GM19023 (cell line): ENCODE measurements at regions not wholly inside any gene's neighbourhood (a gene's known extent, or its start where the extent isn't known, plus 50 kb on each side); places are given as distances from the start of the nearest gene placed in this dataset.
"Not testable (repeated sequence)": the region's sequence is repeated elsewhere in the genome, so short reads cannot be mapped to it uniquely, and the experiment has no call there.

Source experiments
- ATAC-seq: cut with Tn5 transposase; IDR thresholded peaks from one replicate; pipeline ENCODE4 v1.9.1; 2021; ENCODE audit warnings: mild to moderate bottlenecking, moderate library complexity; ENCODE audit not compliant: unreplicated experiment

DNA sequence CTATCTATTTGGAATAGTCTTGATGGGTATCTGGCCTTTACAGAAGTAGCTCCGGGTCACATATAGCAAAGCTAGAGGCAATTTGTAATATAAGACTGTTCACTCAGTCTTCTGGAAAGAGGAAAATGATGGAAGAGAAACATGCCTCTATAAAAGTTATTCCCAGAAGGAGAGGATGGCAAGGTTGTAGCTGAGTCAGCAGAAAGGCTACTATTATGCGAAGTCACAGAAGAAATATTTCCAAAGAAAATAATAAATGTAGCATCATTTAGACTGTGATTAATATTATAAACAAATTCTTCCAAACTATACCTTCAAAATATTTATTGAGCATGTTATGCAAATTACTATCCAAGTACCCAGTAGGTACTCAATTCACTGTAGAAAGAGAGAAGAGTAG is 1027.7 kb upstream of the TMEFF2 start:
- ATAC-seq, result no peak

DNA sequence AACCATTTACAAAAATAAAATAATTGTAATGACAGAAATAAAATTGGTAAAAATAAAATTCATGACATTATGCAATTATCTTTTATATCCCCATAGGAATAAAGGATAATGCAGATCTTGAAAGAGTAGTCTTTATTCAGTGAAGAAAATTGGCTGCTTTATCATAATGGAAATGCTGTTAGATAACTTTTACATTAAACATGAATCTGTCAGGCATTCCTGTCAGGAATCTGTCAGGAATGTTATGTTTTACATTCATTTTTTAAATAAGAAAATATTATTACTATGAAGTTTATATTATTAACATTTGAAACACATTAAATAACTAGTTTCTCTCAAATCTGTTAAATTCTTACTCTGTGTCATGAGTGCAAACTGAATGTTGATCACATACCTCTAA is 1024.7 kb upstream of the TMEFF2 start:
- ATAC-seq, result no peak

DNA sequence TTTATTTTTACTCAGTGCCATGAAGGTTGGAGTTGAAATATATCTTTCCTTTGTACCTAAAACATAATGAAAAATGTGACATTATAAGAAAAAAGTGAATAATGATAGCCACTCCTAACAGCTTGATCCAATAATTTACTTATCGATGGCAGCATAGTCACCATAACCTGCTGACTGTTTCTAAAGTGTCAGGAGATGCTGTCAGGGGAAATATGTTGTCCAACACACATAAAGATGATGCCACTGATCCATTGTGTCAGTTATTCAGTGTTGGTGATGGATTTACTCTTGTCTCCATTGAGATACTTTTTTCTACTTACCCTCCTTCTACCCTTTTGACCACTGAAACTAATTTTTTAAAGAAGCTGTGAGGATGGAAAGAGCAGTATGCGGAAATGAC is 1006.9 kb upstream of the TMEFF2 start:
- ATAC-seq, result no peak

DNA sequence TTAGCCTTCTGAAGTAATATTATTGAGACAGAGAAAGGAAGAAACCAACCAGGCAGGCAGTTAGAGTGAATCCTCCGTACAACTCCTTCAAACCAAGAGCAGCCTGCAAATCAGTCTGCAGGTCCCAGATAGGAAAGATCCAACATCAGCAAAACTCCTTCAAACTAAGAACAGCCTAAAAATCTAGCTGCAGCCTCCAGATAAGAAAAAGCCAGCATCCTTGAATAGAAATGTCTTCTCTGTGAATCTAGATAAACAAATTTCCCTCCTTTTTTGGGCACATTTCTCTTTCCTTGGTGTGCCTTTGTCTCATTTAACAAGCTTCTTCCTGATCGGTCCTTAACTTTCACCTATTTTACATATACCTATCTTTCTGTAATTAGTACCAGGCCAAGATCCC is 1004.6 kb upstream of the TMEFF2 start:
- no peak for ATAC-seq

DNA sequence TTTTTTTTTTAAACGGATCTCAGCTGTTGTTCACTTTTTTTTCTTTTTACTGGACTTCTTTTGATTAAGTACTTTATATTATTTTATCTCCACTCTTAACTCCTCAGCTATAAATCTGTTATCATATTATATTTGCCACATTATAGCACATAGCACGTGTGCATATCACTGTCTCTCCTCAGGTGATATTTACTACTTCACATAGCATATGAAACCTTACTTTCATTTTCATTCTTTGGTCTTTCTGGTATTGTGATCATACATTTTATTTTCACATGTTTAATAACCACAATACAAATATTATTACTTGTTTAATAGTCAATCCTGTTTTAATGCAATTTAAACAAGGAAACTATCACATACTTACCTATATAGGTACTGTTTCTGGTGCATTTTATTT is 993.1 kb upstream of the TMEFF2 start:
- ATAC-seq, result no peak

DNA sequence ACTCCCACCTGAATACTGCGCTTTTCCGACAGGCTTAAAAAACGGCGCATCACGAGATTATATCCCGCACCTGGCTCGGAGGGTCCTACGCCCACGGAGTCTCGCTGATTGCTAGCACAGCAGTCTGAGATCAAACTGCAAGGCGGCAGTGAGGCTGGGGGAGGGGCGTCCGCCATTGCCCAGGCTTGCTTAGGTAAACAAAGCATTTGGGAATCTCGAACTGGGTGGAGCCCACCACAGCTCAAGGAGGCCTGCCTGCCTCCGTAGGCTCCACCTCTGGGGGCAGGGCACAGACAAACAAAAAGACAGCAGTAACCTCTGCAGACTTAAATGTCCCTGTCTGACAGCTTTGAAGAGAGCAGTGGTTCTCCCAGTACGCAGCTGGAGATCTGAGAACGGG is 976.2 kb upstream of the TMEFF2 start:
- ATAC-seq, result not testable (repeated sequence)

DNA sequence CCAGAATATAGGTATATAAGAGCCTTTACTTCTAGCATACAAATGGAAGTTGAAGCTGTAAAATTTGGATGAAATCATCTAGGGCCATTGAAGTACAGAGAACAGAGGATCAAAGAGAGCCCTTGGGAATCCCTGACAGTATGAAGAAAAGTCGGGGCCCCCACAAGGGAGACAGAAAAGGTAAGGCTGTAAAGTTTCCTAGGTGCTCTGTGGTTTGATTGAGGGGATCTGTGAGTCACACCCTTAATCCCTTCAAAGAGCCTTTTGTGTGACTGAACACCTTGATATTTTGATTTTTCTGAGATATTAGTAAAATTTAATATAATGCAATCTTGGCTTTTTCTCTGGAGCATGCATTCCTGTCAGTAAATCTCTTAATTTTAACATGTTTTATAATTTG is 961.7 kb upstream of the TMEFF2 start:
- no peak for ATAC-seq

DNA sequence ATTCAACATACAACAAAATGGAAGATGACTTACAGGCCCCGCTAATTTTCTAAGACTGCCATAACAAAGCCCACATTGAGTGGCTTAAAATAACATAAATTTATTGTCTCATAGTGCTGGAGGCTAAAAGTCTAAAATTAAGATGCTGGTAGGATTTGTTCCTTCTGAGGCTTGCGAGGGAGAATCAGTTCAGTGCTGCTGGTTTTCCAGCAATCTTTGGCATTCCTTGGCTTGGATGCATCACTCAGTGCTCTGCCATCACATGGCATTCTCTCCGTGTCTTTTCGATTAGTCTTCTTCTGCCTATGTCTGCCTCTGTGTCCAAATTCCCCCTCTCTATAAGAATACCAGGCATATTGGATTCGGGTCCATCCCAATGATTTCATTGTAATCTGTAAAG is 959.3 kb upstream of the TMEFF2 start:
- ATAC-seq, result no peak

DNA sequence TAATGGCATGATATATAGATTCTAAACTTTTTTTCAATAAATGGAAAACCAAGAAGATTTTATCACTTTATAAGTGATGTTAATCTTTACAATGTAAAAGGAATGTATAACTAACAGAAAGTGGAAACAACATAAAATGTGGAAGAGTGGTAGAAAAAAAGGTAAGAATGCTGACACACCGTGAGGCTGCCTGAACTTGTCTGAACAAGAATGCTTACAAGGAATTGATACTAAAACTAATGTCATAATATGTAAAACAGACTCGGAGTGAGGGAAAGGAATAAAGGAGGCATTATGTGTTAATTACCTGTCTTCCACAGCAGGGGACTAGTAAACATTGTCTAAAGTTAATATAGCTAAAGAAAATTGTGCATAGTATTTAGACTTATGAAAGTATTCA is 958.8 kb upstream of the TMEFF2 start:
- ATAC-seq, result no peak

DNA sequence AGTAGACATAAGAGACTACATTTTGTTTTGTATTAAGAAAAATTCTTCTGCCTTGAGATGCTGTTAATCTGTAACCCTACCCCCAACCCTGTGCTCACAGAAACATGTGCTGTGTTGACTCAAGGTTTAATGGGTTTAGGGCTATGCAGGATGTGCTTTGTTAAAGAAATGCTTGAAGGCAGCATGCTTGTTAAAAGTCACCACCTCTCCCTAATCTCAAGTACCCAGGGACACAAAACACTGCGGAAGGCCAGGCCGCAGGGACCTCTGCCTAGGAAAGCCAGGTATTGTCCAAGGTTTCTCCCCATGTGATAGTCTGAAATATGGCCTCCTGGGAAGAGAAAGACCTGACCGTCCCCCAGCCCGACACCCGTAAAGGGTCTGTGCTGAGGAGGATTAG is 947.7 kb upstream of the TMEFF2 start:
- ATAC-seq, result not testable (repeated sequence)

DNA sequence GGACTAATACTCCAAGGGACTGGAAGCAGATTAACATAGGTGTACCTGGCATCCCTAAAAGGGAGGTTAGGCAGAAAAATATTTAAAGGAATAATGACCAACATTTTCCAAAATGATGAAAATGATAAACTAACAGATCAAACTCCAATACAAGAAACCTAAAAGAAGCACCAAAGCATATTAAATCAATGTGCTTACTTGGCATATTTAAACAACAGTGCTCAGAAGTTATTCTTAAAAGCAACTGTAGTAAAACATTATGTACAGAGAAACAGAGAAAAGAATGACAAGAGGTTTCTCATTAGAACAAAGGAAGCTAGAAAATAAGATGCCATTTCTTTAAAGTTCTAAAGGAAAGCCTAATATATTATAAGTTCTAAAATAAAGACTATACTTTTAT is 947.3 kb upstream of the TMEFF2 start:
- ATAC-seq, result no peak

DNA sequence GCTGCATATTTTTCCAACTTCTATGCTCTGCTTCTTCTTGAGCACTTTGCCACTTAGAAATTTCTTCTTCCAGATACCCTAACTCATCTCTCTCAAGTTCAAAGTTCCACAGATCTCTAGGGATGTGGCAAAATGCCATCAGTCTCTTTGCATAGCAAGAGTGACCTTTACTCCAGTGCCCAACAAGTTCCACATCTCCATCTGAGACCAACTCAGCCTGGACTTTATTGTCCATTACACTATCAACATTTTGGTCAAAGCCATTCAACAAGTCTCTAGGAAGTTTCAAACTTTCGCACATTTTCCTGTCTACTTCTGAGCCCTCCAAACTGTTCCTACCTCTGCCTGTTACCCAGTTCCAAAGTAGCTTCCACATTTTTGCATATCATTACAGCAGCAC is 946.2 kb upstream of the TMEFF2 start:
- not testable (repeated sequence) for ATAC-seq

DNA sequence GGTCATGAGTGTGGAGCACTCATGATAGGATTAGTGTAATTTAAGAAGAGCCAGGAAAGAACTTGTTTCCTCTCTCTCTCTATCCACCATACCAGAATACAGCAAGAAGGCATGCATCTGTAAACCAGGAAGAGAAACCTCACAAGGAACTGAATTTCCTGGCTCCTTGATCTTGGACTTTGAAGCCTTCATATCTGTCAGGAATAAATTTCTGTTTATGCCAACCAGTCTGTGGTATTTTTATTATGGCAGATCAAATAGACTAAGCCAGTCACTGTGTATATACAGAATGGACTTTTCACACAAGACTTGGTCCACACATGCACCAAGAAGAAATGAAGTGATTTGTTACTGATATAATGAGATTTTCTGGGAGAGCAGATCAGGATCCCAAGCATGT is 930.1 kb upstream of the TMEFF2 start:
- no peak for ATAC-seq

DNA sequence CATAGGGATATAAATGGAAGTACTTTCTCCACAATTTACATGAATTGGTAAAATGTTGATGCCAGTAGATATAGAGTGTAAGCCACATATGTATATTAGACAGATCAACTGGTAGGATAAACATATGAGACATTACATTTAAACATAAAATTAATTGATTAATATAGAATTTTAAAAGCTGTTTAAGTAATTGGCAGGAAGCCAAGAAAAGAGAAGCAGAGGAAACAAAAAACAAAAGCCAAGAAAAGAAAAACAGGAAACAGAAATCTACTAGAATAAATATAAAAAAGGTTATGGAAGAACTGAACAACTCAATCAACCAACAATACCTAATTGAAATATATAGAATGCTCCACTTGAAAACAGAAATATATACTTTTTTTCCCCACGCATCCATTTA is 920.1 kb upstream of the TMEFF2 start:
- ATAC-seq, result no peak

DNA sequence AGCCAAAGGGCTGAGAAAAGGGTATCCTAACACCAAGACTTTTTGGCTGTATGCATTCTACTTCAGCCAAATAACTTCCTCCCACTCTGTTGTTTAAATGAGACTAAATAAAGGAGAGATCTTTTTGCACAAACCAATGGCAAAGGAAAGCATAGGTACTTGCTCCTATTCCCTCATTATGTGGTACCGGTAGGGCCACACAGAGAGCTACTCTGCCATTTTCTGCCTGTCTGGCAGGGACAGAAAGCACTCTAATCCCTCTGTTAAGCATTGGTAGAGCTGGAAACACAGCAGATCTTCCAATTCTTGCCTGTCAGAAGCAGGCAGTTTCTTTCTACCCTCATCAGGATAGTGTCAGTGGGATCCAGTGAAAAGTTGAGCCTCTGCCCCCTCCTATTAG is 918.3 kb upstream of the TMEFF2 start:
- ATAC-seq, result no peak

DNA sequence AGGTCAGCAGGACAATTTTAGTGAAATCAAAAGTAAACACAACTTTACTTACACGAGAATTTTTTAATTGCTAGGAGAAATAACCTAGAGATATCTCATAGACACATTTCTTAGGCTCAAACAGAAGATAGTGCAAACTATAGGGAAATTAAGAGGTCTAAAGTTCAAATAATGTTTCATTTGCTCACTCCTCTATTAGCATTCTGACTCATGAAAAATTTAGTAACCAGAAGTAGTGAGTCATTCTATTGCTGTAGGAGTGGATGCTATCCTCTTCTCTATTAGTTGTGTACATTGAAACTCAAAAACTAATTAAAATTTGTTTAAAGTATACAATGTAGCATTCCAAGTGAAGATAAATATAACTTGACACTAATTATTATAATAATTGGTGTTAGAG is 908.3 kb upstream of the TMEFF2 start:
- ATAC-seq, result no peak

DNA sequence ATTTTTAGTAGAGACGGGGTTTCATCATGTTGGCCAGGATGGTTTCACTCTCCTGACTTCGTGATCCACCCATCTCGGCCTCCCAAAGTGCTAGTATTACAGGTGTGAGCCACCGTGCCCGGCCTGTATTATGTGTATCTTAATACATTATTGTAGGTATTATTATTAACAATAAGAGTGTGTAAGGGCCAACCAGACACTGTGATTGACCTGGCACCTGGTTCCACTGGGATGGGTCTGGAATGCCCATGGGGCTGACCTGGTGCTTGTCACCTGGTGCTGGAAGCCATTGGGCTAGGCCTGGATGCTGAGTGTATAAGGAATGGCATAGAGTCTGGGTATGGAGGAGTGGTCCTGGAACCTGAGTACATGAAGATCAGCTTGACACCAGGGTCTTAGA is 906.9 kb upstream of the TMEFF2 start:
- no peak for ATAC-seq

DNA sequence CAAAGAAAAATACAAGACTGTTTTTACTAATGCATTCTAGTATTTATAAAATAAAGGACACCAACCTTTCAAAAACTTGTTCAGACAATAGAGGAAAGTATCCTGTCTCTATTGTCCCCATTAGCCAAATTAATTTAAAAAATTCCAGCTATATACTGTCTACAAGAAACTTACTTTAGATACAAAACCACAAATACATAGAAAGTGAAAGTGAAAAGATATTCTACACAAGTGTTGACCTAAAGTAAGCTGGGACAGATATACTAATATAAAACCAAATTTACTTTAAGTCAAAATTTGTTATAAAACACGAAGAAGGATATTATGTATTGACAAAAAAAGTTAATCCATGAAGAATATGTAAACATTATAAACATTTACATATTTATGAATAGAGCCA is 893.3 kb upstream of the TMEFF2 start:
- no peak for ATAC-seq

DNA sequence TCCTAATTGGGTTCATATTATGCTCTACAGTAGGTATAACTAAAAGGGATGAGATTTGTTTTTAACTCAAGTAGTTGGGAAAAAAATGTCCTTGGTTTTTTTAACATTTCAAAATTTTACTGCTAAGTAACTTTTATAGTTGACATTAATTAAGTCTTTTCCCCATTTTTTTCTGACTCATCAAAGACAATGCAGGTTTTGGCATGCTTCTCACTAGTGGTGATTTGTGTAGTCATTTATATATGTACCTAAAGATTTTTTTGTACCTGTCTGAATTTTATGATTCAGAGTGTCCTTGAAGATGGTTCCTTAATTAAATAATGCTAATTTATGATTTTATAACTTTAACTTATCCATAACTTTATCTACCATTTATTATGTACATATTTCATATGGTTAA is 882.3 kb upstream of the TMEFF2 start:
- no peak for ATAC-seq

DNA sequence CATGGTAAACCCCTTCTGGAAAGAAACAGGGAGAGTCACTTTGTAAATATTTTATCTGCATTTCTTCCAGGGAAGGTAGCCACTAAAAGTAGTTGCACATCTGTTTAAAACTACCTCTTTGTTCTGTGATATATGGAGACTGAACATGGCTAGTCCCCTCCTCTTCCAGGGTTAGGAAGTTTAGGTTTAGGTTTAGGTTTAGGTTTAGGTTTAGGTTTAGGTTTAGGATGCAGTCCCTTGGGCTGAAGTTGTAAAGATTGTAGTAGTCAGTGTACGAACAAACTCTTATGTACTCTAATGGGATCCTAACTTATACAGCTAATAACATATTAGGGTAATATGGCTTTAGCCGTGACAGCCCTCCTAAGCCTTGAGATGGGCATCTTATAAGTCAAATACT is 880.2 kb upstream of the TMEFF2 start:
- ATAC-seq, result no peak

DNA sequence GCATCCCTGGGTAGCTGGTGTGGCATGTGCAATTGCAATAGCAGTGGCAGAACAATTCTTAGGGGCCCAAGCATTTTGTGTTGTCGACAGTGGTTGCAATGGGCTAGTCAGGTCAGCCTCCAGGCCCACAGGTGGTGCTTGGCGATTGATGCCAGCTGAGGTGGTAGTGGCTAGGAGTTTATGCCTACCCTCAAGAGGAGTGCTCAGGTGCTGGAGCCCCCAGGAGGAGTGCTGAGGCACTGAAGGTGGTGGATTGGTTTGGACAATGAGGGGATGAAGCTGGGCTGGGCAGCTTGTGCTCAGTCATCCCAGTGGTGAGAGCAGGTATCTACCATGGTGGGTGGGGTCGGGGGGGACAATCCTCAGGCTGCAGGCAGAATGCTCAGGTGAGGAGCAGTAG is 877.9 kb upstream of the TMEFF2 start:
- no peak for ATAC-seq

DNA sequence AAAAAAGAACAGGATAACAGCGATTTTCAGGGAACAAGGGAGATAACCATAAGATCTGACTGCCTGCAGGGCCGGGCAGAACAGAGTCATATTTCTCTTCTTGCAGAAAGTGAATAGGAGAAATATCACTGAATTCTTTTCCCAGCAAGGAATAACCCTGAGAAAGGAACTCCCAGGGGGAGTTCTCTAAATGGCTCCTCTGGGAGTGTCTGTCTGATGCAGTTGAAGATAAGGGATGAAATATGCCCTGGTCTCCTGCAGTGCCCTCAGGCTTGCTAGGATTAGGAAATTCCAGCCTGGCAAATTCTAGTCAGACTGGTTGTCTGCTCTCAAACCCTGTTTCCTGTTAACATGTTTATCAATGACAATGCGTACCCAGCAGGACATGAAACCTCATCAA is 830.8 kb upstream of the TMEFF2 start:
- ATAC-seq, result not testable (repeated sequence)

DNA sequence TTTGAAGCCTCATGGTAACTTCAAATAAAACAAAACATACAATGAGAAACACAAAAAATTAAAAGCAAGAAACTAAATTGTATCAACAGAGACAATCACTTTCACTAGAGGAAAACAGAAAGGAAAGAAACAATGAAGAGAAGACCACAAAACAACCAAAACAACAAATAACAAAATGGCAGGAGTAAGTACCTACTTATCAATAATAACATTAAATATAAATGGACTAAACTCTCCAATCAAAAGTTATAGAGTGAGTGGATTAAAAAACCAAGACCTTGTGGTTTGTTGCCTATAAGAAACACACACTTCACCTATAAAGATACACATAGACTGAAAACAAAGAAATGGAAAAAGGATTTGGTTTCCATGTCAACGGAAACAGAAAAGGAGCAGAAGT is 830.1 kb upstream of the TMEFF2 start:
- ATAC-seq, result no peak

DNA sequence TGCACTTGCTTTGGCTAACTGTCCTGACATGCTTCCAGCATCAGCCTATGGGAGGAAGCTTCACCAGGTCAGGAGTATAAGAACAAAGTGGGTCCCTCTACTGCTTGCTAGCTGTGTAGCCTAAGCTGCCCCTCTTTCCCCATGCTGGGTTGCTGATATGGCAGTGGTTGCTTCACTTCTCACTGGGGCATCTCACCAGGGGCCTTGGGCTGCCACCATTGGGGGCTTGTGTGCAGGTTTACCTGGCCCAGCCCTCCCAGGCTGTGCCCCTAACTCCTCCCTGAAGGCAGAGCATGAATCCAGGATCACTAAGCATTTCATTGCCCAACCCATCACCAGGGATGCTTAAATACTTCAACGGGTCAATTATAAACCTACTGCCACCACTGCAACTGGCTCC is 817.1 kb upstream of the TMEFF2 start:
- no peak for ATAC-seq
